Stimulated activated CD4-positive, alpha-beta T cell treated with anti-CD3 and anti-CD28 coated beads, Interleukin-2, amount 100 ng/mL, for 24 hours (primary cell): ENCODE measurements at regions not wholly inside any gene's neighbourhood (a gene's known extent, or its start where the extent isn't known, plus 50 kb on each side); places are given as distances from the start of the nearest gene placed in this dataset.

Experiments used
- DNase-seq, 2 donors: peaks; one replicate each; pipeline ENCODE4 v3.0.0-alpha.2; 2020

- no peak for DNase-seq
Observed at GRCh38 chr16:54657709-54658102, 273.0 kb upstream of the IRX5 start.

DNA sequence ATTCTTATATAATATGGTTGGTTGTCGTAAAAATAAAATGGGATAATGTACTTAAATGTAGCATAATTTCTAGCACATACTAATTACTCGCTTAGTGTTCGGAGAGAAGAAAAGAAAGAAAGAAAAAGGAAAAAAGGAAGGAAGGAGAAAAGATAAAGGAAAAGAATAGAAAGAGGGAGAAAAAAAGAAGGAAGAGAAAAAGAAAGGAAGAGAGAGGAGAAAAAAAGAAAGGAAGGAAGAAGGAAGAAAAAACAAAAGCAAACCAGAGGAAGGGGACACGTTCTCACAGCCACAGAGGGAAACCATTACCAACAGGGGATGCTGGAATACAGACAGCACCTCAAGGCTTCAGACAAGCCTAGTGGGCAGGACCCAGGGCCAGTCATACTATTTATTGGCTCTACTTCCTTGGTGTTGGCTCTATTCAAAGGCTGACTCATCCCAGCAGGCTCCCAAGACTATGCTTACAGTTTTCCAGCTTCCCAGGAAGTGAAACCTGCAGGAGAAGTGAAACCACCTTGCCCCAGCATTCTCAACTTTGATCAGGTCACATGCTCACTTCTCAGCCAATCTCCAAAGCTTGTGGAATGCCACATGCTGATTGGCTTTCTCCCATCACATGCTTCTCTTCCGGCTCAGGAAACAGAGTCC is 273.5 kb upstream of the IRX5 start:
- no peak for DNase-seq

DNA sequence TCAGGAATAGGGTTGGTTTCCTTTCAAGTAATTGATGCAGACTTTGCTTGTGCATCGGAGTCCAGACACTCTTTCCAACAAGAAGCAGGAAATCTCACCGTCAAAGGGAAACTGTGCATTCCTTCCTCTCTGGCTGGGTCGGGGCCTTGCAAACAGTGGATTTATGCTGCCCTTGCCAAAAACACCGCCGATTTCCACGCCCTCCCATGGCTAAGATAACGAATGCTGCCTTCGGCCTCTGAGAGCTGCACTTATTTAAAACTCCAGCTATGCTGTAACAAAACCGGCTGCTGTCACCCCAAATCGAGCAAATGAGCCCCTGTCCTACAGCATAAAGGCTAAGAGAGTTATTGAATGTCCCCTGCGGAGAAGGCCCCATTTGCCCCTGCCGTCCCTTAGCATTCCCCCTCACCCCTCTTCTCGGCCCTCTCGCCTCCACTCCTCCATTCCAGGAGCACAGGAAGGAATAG is 275.5 kb upstream of the IRX5 start:
- DNase-seq = no peak

- DNase-seq = no peak
Observed at GRCh38 chr16:54654429-54654828, 276.2 kb upstream of the IRX5 start.

DNA sequence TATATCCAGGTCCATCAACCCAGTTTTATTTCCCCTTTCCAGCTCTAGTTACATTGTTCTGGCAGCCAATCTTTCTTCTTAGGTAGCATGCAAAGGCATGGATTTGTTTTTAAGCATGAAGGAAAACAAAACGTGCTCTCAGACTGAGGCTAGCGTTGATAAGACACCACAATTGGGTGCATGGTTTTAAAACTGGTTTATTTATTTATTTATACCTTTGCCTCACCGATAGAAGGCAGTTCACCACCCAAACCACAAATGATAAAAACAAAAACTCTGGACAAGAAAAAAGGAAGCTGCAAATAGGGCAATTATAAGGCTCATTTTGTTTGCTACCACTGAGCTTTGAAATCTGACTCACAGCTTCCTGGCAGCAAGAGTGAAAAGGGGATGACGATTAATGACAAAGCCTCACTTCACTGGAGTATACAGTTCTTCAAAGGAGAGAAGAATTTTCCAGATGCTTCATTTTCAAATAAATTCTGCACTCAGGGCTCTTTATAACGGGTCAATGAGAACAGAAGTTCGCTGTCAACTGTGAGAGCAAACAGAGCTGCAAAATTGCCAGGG is 278.4 kb upstream of the IRX5 start:
- no peak for DNase-seq

DNA sequence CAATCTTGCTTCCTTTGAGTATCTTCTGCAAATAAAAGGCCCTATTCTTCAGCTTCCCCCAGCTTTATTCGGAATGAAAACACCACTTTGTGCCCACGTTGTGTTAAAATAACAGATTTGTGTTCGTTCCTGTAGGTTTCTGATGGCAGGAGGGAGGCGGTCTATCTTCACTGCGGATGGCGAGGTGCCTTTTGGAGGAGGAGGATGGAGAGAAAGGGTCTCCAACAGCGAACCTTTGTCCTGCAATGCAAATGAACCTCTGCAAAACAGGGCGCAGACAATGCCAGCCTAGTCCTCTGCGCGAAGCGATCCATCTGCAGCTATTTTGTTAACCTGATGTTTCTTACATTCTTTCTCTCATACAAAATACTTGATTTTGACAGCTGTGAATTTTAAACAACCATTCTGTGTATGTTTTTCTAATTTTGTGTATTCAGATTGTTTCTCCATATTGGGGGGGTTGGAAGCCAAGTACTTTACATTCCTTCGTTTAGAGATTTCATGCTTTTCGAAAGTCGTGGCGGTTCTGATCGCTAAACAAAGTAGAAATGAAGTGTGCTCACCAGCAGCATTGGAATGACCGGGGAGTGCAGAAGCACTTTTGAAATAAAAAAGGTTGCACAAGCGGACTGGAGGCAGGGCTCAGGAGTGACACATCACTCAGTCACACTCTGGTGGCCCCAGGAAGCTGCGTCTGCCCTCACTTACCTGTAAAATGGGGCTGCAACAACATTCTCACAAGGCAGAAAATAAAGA is 279.0 kb upstream of the IRX5 start:
- DNase-seq = no peak

DNA sequence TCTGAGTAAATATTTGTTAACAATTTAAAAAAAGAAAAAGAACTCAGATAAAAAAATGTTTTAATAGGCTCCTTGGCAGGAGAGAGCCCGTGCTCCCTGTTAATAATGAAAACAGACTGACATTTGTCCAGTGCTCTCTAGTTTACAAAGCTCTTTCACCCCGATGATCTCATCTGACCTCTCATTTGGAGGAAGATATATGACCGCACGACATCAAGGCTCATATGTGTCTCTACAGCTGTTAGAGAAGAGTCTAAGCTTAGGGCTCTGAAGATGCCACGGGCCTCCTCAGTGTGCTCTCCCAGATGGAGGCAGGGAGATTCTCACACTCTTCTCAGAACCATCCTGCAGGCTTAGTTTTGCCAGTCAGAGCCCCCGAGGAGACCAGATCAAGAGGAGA is 280.8 kb upstream of the IRX5 start:
- DNase-seq = no peak

- no peak for DNase-seq
Observed at GRCh38 chr16:54648575-54648974, 282.1 kb upstream of the IRX5 start.

DNA sequence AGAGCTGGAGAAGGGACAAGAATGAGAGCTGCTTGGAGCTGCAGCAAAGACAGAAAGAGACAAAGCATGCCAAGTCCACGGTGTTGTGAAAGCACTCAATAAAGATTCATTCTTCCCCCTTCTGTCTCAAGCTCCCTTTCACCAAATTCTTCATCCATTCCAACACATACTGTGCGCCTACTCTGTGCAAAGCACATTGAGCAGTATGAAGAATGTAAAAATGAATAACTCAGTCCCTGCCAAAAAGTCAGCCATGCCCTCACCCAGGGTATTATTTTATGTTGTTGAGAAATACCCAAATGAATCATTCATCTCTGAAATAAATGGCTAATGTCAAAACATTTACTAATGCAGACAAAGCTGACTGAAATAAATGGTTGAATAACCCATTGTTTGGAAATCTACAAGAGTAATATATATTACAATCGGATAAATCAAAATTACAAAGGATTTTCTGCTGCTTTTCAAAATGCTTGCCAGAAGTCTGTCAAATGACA is 282.9 kb upstream of the IRX5 start:
- no peak for DNase-seq

DNA sequence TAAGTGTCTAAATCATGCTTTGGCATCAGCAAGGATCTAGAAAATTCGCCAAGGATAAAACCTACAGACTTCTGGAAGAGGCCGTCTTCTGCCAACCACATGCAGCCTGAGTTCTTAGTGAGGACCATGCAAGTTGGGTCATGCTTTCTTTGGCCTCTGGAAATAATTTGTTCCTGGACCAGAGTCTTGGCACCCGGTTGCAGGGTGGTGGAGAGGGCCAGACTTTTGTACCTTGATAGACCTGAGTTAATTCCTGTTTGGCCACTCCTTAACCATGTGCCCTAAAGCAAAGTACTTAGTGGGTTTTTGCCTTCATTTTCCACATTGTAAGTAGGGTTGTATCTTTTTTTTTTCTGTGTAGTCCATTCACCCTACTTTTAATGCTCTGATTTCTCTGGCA is 283.4 kb upstream of the IRX5 start:
- no peak for DNase-seq

DNA sequence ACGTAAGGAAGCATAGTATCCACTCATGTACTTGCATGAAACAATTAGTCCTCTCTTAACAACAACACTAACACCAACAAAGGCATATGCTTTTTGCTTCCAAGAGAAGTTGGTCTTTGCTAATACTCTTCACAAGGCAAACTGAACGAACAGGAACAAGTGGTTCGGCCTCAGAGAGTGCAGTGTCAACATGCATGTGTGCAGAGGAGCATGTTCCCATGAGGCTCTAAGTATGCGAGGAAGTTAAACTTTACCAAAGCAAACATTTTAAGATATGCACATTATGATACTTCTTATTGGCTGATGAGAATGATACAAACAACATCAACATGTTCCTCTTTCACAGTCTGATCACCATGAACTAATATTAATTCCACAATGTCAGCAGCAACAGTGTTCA is 285.3 kb upstream of the IRX5 start:
- DNase-seq = no peak

- DNase-seq = no peak
Observed at GRCh38 chr16:54636221-54636793, 294.4 kb upstream of the IRX5 start.

DNA sequence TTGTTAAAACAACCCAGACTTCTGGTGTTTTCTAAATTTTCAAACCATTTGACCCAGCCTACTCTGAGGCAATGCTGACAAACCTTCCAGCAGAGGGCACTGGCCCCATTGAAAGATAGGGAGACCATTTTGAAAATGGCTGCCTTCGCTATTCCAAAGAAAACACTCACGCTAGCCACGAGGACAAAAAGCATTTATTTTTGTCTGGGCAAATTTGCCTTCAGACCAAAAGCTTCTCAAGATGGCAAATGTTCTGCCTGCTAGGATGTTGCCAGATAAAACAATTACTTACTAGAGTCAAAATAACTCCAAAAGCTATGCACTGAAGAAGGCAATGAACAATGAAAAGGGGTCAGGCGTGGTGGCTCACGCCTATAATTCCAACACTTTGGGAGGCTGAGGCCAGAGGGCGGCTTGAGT is 296.7 kb upstream of the IRX5 start:
- no peak for DNase-seq

DNA sequence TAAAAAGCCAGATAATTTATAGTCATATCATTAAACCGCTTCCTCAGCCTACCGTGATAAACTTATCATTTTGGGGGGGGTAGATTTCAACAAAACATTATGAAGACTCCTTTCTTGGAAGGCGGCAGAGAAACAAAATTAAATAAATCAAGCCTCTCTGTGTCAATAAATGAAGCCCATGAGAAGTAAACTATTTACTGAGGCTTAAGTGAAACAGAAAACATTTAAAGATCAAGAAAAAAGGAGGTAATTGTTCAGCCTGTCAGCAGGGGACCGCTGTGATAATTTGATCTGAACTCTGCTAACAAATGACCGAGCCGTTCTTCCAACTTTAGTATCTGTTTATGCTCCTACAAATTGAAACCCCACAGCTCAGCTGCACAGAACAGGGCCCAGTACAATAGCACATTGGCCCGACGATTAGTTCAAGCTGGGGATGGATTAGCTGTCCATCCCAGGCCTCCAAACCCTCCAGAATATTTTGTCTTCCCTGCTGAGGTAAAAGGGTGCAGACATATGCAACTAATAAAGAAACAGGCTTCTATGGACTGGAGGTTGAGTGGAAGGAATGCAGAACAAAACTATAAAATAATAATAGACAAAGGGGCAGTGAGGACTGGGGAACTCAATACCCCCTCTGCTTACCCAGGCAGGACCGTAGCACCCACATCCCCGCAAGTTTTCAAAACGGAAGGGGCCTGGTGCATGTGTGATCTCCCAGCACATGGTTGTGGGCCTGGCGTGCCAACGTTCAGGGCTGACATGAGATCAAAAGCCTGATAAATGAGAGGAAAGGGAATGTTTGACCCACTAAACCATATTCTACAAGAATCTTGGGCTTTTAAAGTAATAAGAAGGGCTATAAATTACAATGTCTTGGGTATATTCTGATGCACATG is 298.1 kb upstream of the IRX5 start:
- no peak for DNase-seq

- DNase-seq = no peak
Observed at GRCh38 chr16:54631782-54632181, 298.9 kb upstream of the IRX5 start.

DNA sequence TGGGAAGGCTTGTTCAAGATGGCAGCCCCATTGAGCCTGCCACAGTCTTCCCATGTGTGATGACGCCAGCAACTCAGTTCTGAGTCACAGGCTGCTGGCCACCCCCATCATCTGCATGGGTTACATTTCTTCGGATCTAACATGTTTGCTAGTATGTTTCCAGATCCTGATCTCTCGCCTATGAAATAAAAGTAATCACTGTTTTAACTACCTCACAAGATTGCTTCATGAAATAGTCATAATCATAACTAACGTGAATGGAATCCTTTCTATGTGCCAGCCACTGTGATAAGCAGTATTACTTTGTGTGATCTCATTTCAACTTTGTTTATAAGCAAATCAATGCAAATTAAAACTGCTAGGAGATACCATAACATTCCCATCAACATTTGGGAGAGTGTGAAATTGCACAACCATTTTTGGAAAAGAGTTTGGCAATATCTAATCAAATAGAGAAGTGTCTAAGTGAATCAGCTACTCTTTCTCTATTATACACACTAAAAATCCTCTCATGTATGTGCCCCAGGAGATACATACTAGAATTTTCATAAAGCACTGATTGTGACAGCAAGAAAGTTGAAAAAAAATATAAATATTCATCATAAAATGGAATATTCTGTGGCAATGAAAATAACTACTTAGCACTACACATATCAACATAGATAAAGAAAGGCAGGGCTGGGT is 300.2 kb upstream of the IRX5 start:
- DNase-seq = no peak

DNA sequence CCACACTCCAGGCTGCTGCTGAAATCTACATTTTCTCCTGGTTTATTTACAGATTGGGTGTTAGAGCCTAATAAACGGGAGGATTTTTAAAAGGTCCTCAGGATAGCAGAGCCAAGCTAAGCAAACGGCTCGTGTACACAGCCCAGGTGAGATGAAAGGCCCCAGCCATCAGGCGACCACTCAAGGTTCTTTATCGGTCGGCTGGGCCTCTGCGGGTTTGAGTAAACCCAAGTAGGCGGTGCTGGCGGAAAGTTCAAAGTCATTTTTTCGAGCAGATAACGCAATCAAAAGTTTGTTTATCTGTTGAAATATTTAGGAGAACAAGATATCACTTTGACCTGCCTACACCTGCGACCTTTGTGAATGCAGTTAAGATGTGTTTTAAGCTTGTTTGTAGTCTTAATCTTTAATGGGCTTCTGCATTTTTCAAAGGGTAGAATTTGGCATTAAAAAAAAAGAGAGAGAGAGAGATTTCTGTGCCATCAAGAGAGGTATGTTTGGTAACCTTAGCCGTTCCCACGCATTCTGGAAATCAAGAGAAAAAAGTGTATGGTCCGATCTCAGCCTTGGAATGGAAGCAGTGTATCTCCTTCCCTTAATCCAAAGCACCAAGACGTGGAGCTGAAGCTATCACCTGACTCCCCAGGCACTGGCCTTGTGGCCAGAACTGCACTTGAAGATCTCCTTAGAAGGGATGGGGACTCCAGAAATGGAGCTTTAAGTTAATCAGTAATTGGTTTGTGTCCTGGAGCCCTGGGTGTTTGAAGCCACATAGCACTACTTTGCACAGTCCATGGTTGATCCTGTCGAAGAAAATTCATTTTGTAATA is 301.7 kb upstream of the IRX5 start:
- no peak for DNase-seq

GRCh38 chr16:54627616-54628015 is 303.0 kb upstream of the IRX5 start:
- no peak for DNase-seq

GRCh38 chr16:54623636-54624035 is 307.0 kb upstream of the IRX5 start:
- DNase-seq = no peak

DNA sequence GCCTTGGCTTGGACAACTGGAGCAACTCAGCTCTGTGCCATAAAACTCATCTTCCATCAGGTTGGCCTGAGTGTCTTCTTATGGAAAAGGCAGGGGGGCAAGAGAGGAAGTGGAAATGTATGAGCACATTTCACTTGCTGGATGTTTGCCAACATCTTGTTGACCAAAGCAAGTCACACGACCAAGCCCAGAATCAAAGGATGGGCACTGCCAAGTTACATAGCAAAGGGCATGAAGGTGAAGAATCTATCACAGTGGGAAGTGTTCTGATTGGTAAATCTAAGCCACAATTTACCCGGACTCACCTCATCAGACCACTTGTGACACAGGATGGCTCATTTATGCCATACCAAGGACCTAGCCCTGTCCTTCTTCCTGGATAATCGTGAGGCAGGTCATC is 310.5 kb upstream of the IRX5 start:
- no peak for DNase-seq

- no peak for DNase-seq
Observed at GRCh38 chr16:54616610-54617009, 314.1 kb upstream of the IRX5 start.
